K562 (cell line): ENCODE measurements at regions not wholly inside any gene's neighbourhood (a gene's known extent, or its start where the extent isn't known, plus 50 kb on each side); places are given as distances from the start of the nearest gene placed in this dataset.

Source experiments
- ATAC-seq: fragments of 200-7000 bp; cut with Tn5 transposase; 3 replicates; pipeline ENCODE4 v1.9.1; 2020; ENCODE audit warnings: moderate library complexity
- BruUV-seq: library from RNA; stranded (reverse); fragments of 400-500 nt; replicated peaks from 2 replicates; lab custom pipeline; 2021; lab: Mats Ljungman, UMichigan
- CTCF ChIA-PET: fragments of 300-600 bp; formaldehyde crosslinking; extraction: SDS; loops from one replicate; lab custom pipeline; 2021; ENCODE audit warnings: low intra/inter-chr PET ratio; lab: Yijun Ruan, JAX
- POLR2A ChIA-PET: fragments of 300-600, 350-650 bp; sonication (Branson Sonifier 250); formaldehyde crosslinking; extraction: SDS; loops from one replicate; lab custom pipeline; 2021; ENCODE audit warnings: antibody characterized with exemption, inconsistent platforms; lab: Yijun Ruan, JAX
- DNase-seq, 4 experiments: peaks; one replicate each; pipeline versions ENCODE4 v3.0.0 to v3.0.0-alpha.2; 2011 to 2018; ENCODE audit warnings: low spot score in 3 of 4, mixed read lengths in 3 of 4; ENCODE audit errors: extremely low read depth in 1 of 4
- FAIRE-seq: peaks from 2 replicates; lab custom pipeline; 2011; peaks lifted over from hg19 to GRCh38; lab: Jason Lieb, UNC
- H2AFZ ChIP-seq: 2 replicates; pipeline ENCODE4 v1.6.0; 2011; ENCODE audit warnings: low read depth, low read length, control low read depth, inconsistent platforms
- H3K27ac ChIP-seq: fragments of 200-600 bp; 3 replicates; pipeline ENCODE4 v1.8.0; 2011; ENCODE audit warnings: low read depth, mild to moderate bottlenecking, control low read depth, inconsistent platforms, low read length, moderate library complexity, mixed read lengths; ENCODE audit errors: extremely low read depth
- H3K27me3 ChIP-seq, 2 experiments: fragments of 300-600 bp in 1 of 2; 2 replicates in 1 of 2; 3 replicates in 1 of 2; pipeline versions ENCODE4 v1.6.0 to v1.8.0; 2011; ENCODE audit warnings: inconsistent platforms in 2 of 2, low read length in 2 of 2, mild to moderate bottlenecking in 1 of 2, mixed read lengths in 1 of 2, moderate library complexity in 1 of 2; ENCODE audit not compliant: control insufficient read depth in 2 of 2, insufficient read depth in 2 of 2
- H3K36me3 ChIP-seq: fragments of 300-600 bp; 3 replicates; pipeline ENCODE4 v1.8.0; 2011; ENCODE audit warnings: mild to moderate bottlenecking, low read length, inconsistent platforms; ENCODE audit not compliant: control insufficient read depth, insufficient read depth
- H3K4me1 ChIP-seq, 2 experiments: fragments of 200-600 bp in 1 of 2; replicated peaks in 1 of 2; 2 replicates in 1 of 2; 3 replicates in 1 of 2; pipeline versions ENCODE4 v1.5.1 to v1.8.0; 2011; ENCODE audit warnings: inconsistent platforms in 2 of 2, low read length in 2 of 2, mild to moderate bottlenecking in 1 of 2, mixed read lengths in 1 of 2, moderate library complexity in 1 of 2; ENCODE audit not compliant: control insufficient read depth in 2 of 2, insufficient read depth in 2 of 2
- H3K4me2 ChIP-seq: 2 replicates; pipeline ENCODE4 v1.6.1; 2011; ENCODE audit warnings: low read length, control low read depth, inconsistent platforms, mixed read lengths; ENCODE audit not compliant: insufficient read depth
- H3K4me3 ChIP-seq: fragments of 200-600 bp; sonication (generic), shearing (Covaris generic); 2 replicates; pipeline ENCODE4 v1.5.1; 2016; ENCODE audit warnings: control low read depth, inconsistent platforms
- H3K79me2 ChIP-seq: fragments of 200-600 bp; 3 replicates; pipeline ENCODE4 v1.8.0; 2011; ENCODE audit warnings: low read length, inconsistent platforms; ENCODE audit not compliant: control insufficient read depth, insufficient read depth
- H3K9ac ChIP-seq, 2 experiments: 2 replicates each; pipeline versions ENCODE4 v1.6.0 to v1.6.1; 2011; ENCODE audit warnings: low read depth in 2 of 2, low read length in 2 of 2, control low read depth in 1 of 2, inconsistent platforms in 1 of 2, mild to moderate bottlenecking in 1 of 2, mixed read lengths in 1 of 2; ENCODE audit not compliant: insufficient read depth in 1 of 2
- H3K9me1 ChIP-seq: one replicate; pipeline ENCODE4 v1.6.0; 2011; ENCODE audit warnings: inconsistent platforms, mild to moderate bottlenecking, low read length, moderate library complexity; ENCODE audit not compliant: control insufficient read depth, insufficient read depth
- H3K9me3 ChIP-seq: replicated peaks from 2 replicates; pipeline ENCODE4 v1.5.1; 2011; ENCODE audit warnings: low read depth, low read length, inconsistent platforms; ENCODE audit not compliant: control insufficient read depth, insufficient read depth
- H4K20me1 ChIP-seq: replicated peaks from 2 replicates; pipeline ENCODE4 v1.6.1; 2011; ENCODE audit warnings: low read length, inconsistent platforms, mixed read lengths; ENCODE audit not compliant: control insufficient read depth, insufficient read depth
- ARID2 ChIP-seq: fragments of 450-650 bp; IDR thresholded peaks from 2 replicates; pipeline ENCODE4 v1.6.1; 2017; ENCODE audit warnings: antibody characterized with exemption, mild to moderate bottlenecking
- CHCHD3 ChIP-seq: fragments of 250-450 bp; sonication (Bioruptor Pico); IDR thresholded peaks from 2 replicates; pipeline ENCODE4 v2.1.2; 2022; ENCODE audit warnings: mild to moderate bottlenecking
- DPF2 ChIP-seq: fragments of 450-650 bp; IDR thresholded peaks from 2 replicates; pipeline ENCODE4 v1.6.1; 2016
- FUS ChIP-seq: fragments of 200-400 bp; formaldehyde crosslinking; optimal IDR thresholded peaks from 2 replicates; pipeline ENCODE3; 2017; ENCODE audit warnings: low read depth, low read length
- HDAC1 ChIP-seq, 2 experiments: fragments of 450-650 bp; IDR thresholded peaks; 2 replicates each; pipeline ENCODE4 v1.6.1; 2016 to 2017; ENCODE audit warnings: inconsistent platforms in 1 of 2, mild to moderate bottlenecking in 1 of 2, moderate library complexity in 1 of 2
- HEY1 ChIP-seq: fragments of 250-450 bp; sonication (Bioruptor Pico); IDR thresholded peaks from 2 replicates; pipeline ENCODE4 v1.5.0; 2020; ENCODE audit warnings: mild to moderate bottlenecking, moderate library complexity, borderline replicate concordance
- HLTF ChIP-seq: fragments of 450-650 bp; IDR thresholded peaks from 2 replicates; pipeline ENCODE4 v1.6.1; 2016
- HNRNPH1 ChIP-seq: fragments of 200-400 bp; formaldehyde crosslinking; optimal IDR thresholded peaks from 2 replicates; pipeline ENCODE3; 2017; ENCODE audit warnings: low read depth, mild to moderate bottlenecking, low read length, moderate library complexity
- ILF3 ChIP-seq: fragments of 450-650 bp; IDR thresholded peaks from 2 replicates; pipeline ENCODE4 v1.6.1; 2018; ENCODE audit warnings: antibody characterized with exemption, mild to moderate bottlenecking, moderate library complexity, borderline replicate concordance
- IRF2 ChIP-seq: sonication (generic); formaldehyde crosslinking; IDR thresholded peaks from 2 replicates; pipeline ENCODE4 v1.8.1; 2022; ENCODE audit warnings: mild to moderate bottlenecking, missing genetic modification reagents
- MEF2A ChIP-seq: IDR thresholded peaks from 2 replicates; pipeline ENCODE4 v1.6.1; 2011; ENCODE audit warnings: low read depth, mild to moderate bottlenecking, low read length, moderate library complexity; ENCODE audit not compliant: control insufficient read depth
- NFIX ChIP-seq: fragments of 250-450 bp; sonication (Bioruptor Pico); IDR thresholded peaks from 2 replicates; pipeline ENCODE4 v1.4.0; 2020; ENCODE audit warnings: low read depth, mild to moderate bottlenecking, moderate library complexity
- POLR2H ChIP-seq: IDR thresholded peaks from 2 replicates; pipeline ENCODE4 v1.6.1; 2016; ENCODE audit warnings: missing genetic modification characterization, low read depth, mild to moderate bottlenecking, control low read depth, missing compliant biosample characterization, moderate library complexity
- SIN3B ChIP-seq: fragments of 450-650 bp; IDR thresholded peaks from 2 replicates; pipeline ENCODE4 v1.6.1; 2017; ENCODE audit warnings: low read depth, mild to moderate bottlenecking, moderate library complexity
- ZEB2 ChIP-seq: fragments of 450-650 bp; IDR thresholded peaks from 2 replicates; pipeline ENCODE4 v1.6.1; 2016
- ZNF143 ChIP-seq: sonication (generic); formaldehyde crosslinking; IDR thresholded peaks from 2 replicates; pipeline ENCODE4 v1.9.0; 2022; ENCODE audit warnings: mild to moderate bottlenecking, missing genetic modification reagents
- ZNF507 ChIP-seq: conservative IDR thresholded peaks from 2 replicates; pipeline ENCODE4 v1.6.1; 2017; ENCODE audit warnings: missing genetic modification characterization, missing compliant biosample characterization
- ZNF696 ChIP-seq: fragments of 250-450 bp; sonication (Bioruptor Pico); conservative IDR thresholded peaks from 2 replicates; pipeline ENCODE4 v1.4.0; 2020; ENCODE audit warnings: mild to moderate bottlenecking, moderate library complexity
- ZNF707 ChIP-seq: fragments of 250-450 bp; sonication (Bioruptor Pico); conservative IDR thresholded peaks from 2 replicates; pipeline ENCODE4 v1.8.0; 2022; ENCODE audit warnings: inconsistent platforms, mild to moderate bottlenecking, moderate library complexity
- in situ Hi-C: fragments of 300-500 bp; cut with MboI; formaldehyde crosslinking; loops from 4 replicates; pipeline ENCODE4 v1.15.0; 2018; ENCODE audit warnings: inconsistent platforms, mixed read lengths
- intact Hi-C: fragments of 100-400 bp; cut with micrococcal nuclease; formaldehyde crosslinking; loops from 2 replicates; pipeline ENCODE4 v1.14.2; 2022
- TF ChIP-seq, protein P1 (sequence below): fragments of 450-650 bp; IDR thresholded peaks from 2 replicates; pipeline ENCODE4 v1.6.1; 2016
- TF ChIP-seq, protein P2 (sequence below): fragments of 450-650 bp; formaldehyde crosslinking; IDR thresholded peaks from 2 replicates; pipeline ENCODE4 v1.4.0; 2022; ENCODE audit warnings: missing genetic modification characterization

DNA sequence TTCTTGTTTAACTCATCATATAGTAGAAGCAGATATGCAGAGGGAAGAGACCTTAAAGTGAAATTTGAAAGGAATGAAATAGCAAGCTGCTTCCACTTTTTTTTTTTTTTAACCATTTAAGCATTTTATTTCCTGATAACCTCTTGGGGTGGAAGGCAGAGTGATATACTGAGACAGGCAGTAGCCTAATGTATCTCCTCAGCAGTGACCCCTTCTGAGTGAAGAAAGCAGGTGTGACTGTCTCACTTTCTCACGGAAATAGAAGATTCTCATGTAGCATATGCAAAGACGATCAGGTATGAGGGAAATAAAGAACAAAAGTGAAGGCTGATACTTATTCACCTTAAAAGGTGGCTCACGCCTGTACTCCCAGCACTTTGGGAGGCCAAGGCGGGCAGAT, 187.1 kb upstream of the STXBP5 start (continued):
- TF ChIP-seq, protein P1, sequence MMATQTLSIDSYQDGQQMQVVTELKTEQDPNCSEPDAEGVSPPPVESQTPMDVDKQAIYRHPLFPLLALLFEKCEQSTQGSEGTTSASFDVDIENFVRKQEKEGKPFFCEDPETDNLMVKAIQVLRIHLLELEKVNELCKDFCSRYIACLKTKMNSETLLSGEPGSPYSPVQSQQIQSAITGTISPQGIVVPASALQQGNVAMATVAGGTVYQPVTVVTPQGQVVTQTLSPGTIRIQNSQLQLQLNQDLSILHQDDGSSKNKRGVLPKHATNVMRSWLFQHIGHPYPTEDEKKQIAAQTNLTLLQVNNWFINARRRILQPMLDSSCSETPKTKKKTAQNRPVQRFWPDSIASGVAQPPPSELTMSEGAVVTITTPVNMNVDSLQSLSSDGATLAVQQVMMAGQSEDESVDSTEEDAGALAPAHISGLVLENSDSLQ = 0 out of 2 replicates have a peak, but pooled peaks have one; percentile 9
- no peak for TF ChIP-seq NFIX (CRISPR knock-in tag)

DNA sequence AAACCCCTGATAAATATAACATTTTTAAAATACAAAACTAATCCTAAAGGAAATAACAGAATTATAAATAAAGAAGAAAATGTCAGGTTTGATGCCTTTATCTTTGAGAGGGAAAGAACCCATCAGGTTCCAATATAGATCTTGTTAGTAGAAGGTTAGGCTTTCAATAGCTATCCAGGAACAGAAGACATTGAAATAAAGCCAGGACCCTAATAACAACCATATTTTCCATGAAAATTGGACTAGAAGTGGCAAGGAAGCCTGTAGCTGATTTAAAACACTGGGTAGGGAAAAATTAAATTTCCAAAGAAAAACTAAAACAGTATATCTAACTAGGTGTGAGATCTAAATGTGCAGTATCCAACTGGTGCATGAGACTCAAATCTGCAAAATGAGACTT, 185.2 kb upstream of the STXBP5 start:
- H3K9me1 ChIP-seq = no peaks in the 10 kb centered on the region
- DNase-seq (no peak), FAIRE-seq (no peak), ATAC-seq (no peak)
- no peak overlapping the region for H3K27ac ChIP-seq
- no peak overlapping the region for H2AFZ ChIP-seq
- ChIA-PET POLR2A (interaction anchor here (0.9 to 1.6 kb wide), 4 partner anchors 11 to 184 kb away, joined by 3 to 4 read pairs (median 4); no protein-coding TSS in a partner anchor), CTCF (no interaction called here)
- H3K9me3 ChIP-seq = no peaks in the 10 kb centered on the region
- BruUV-seq = no TSS peak
- peaks cover 0 to 10% of the 10 kb centered on the region in 2 experiments; a peak in 3 of 5 replicates for H3K4me1 ChIP-seq
- no peaks in the 10 kb centered on the region for H3K27me3 ChIP-seq
- in situ Hi-C loops = no loop called here
- no peak overlapping the region for H3K4me2 ChIP-seq
- no peak overlapping the region for H3K4me3 ChIP-seq
- no peak overlapping the region for H3K9ac ChIP-seq
- H4K20me1 ChIP-seq = no peaks in the 10 kb centered on the region
- H3K79me2 ChIP-seq = no peaks in the 10 kb centered on the region
- intact Hi-C loops = loop anchor here (5.0 kb wide), 1 partner anchor 117 kb away; no protein-coding TSS in a partner anchor
- TF ChIP-seq, protein P2, sequence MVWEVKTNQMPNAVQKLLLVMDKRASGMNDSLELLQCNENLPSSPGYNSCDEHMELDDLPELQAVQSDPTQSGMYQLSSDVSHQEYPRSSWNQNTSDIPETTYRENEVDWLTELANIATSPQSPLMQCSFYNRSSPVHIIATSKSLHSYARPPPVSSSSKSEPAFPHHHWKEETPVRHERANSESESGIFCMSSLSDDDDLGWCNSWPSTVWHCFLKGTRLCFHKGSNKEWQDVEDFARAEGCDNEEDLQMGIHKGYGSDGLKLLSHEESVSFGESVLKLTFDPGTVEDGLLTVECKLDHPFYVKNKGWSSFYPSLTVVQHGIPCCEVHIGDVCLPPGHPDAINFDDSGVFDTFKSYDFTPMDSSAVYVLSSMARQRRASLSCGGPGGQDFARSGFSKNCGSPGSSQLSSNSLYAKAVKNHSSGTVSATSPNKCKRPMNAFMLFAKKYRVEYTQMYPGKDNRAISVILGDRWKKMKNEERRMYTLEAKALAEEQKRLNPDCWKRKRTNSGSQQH (CRISPR knock-in tag) = no peak
- TF ChIP-seq ZNF507 (tag) (no peak), IRF2 (CRISPR knock-in tag) (no peak), ZNF696 (CRISPR knock-in tag) (no peak), HLTF (no peak), ZNF707 (CRISPR knock-in tag) (no peak), ZNF143 (no peak), CHCHD3 (no peak), HNRNPH1 (no peak), MEF2A (no peak), ARID2 (no peak), POLR2H (tag) (no peak), SIN3B (no peak), HEY1 (CRISPR knock-in tag) (no peak), ZEB2 (no peak), FUS (no peak), ILF3 (no peak), DPF2 (no peak), HDAC1 (IDR thresholded peaks at IDR 0.05) (no peak)
- no peaks in the 10 kb centered on the region for H3K36me3 ChIP-seq
